Gastrocnemius medialis (tissue), 4 donors: ENCODE measurements at regions not wholly inside any gene's neighbourhood (a gene's known extent, or its start where the extent isn't known, plus 50 kb on each side); places are given as distances from the start of the nearest gene placed in this dataset.

Experiments
- ATAC-seq, 2 donors: fragments of 150-250 bp; one replicate each; pipeline ENCODE4 v1.9.1; 2016
- DNase-seq, 2 donors: peaks; one replicate each; pipeline ENCODE4 v3.0.0-alpha.2; 2019
- H3K27ac ChIP-seq, 4 donors: fragments of 200-600 bp; sonication (generic); 1 replicate in 1 of 4; 2 replicates in 3 of 4; pipeline ENCODE4 v1.5.1; 2016 to 2018; ENCODE audit warnings: mild to moderate bottlenecking in 2 of 4, moderate library complexity in 1 of 4
- H3K27me3 ChIP-seq, 3 donors: fragments of 200-600 bp; sonication (generic) in 2 of 3; 1 replicate in 1 of 3; 2 replicates in 2 of 3; pipeline versions ENCODE4 v1.5.1 to v1.6.0; 2016 to 2019; ENCODE audit warnings: mild to moderate bottlenecking in 1 of 3, moderate library complexity in 1 of 3
- H3K36me3 ChIP-seq, 2 donors: fragments of 200-600 bp; sonication (generic) in 1 of 2; one replicate each; pipeline ENCODE4 v1.5.1; 2017 to 2018
- H3K4me1 ChIP-seq, 2 donors: fragments of 200-600 bp; sonication (generic) in 1 of 2; one replicate each; pipeline ENCODE4 v1.5.1; 2016 to 2017; ENCODE audit warnings: mild to moderate bottlenecking in 2 of 2
- H3K4me3 ChIP-seq, 4 donors: fragments of 200-600 bp; sonication (generic) in 3 of 4; 1 replicate in 1 of 4; 2 replicates in 3 of 4; pipeline ENCODE4 v1.5.1; 2016 to 2019; ENCODE audit warnings: mild to moderate bottlenecking in 2 of 4
- H3K9me3 ChIP-seq, 3 donors: fragments of 200-600 bp; sonication (generic) in 2 of 3; 1 replicate in 1 of 3; 2 replicates in 2 of 3; pipeline ENCODE4 v1.5.1; 2016 to 2019
- CTCF ChIP-seq, 5 experiments: fragments of 450-650 bp in 3 of 5; fragments of 200-600 bp in 2 of 5; sonication (generic) in 2 of 5; IDR thresholded peaks in 4 of 5; conservative IDR thresholded peaks in 1 of 5; 1 replicate in 4 of 5; 2 replicates in 1 of 5; pipeline ENCODE4 v1.5.1; 2016 to 2019; ENCODE audit warnings: antibody characterized with exemption in 5 of 5, mild to moderate bottlenecking in 3 of 5, moderate library complexity in 3 of 5
- POLR2A ChIP-seq, 2 donors: fragments of 450-650 bp; IDR thresholded peaks; one replicate each; pipeline ENCODE4 v1.6.1; 2017; ENCODE audit warnings: antibody characterized with exemption in 2 of 2, mild to moderate bottlenecking in 2 of 2, moderate library complexity in 2 of 2
- in situ Hi-C, 4 donors: fragments of 200-750 bp; cut with MboI; loops; one replicate each; pipeline versions ENCODE4 v1.15.0 to v1.8.0; 2017; ENCODE audit warnings: low sequenced_read_pairs in 4 of 4
- intact Hi-C: fragments of 100-400 bp; cut with DNase I; formaldehyde crosslinking; loops from one replicate; pipeline ENCODE4 v1.15.1; 2023; ENCODE audit warnings: low total_unique reads

- H3K9me3 ChIP-seq: no peaks in the 10 kb centered on the region
- DNase-seq: no peak
- H3K4me3 ChIP-seq: no peak overlapping the region
- H3K27me3 ChIP-seq: no peaks in the 10 kb centered on the region
- no peak for TF ChIP-seq CTCF (IDR thresholded peaks at IDR 0.05 in 4 of 5, conservative IDR thresholded peaks at IDR 0.05 in 1 of 5)
- TF ChIP-seq POLR2A (IDR thresholded peaks at IDR 0.05): no peak
- H3K27ac ChIP-seq: no peak overlapping the region
- no peak for ATAC-seq
- in situ Hi-C loops: no loop called here
- peaks cover 7 to 10% of the 10 kb centered on the region in 2 donors for H3K4me1 ChIP-seq
- no peaks in the 10 kb centered on the region for H3K36me3 ChIP-seq
- intact Hi-C loops: no loop called here
These were observed 63.0 kb upstream of the ZBED5 start for GRCh38 chr11:10920875-10921274.

DNA sequence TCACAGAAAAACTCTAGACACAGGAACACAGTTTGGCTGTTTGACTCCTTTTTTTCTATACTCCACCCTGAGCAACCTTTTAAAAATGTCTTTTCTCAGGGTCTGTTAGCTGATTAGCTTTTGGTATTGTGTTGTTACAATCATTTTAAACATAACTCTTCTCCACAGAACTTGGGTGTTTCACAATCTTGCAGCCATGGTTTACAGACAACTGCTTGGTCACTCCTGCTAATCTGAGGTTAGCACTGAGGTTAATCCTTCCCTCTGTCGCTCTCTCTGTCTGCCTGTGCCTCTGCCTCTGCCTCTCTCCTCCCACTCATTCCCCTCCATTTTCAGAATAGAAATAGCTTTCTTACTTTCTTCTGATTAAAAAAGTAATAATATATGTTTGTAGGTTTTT, 62.4 kb upstream of the ZBED5 start:
- DNase-seq (no peak), ATAC-seq (no peak)
- Histone ChIP-seq H3K27ac (no peak overlapping the region), H3K4me3 (no peak overlapping the region), H3K27me3 (no peaks in the 10 kb centered on the region), H3K4me1 (peaks cover 1 to 4% of the 10 kb centered on the region in 2 donors), H3K9me3 (no peaks in the 10 kb centered on the region), H3K36me3 (no peaks in the 10 kb centered on the region)
- in situ Hi-C loops: no loop called here
- no peak for TF ChIP-seq CTCF (IDR thresholded peaks at IDR 0.05 in 4 of 5, conservative IDR thresholded peaks at IDR 0.05 in 1 of 5)
- no peak for TF ChIP-seq POLR2A (IDR thresholded peaks at IDR 0.05)
- intact Hi-C loops: no loop called here

DNA sequence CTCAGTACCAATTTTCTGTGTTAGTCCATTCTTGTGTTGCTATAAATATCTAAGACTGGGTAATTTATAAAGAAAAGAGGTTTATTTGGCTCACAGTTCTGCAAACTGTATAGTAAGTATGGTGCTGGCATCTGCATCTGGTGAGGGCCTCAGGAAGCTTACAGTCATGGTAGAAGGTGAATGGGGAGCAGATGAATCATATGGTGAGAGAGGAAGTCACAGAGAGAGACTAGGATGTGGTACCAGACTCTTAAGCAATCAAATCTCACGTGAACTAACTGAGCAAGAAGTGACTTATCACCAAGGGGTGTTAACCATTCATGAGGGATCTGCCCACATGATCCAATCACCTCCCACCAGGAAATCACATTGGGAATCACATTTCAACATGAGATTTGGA, 60.8 kb upstream of the ZBED5 start:
- no peak for ATAC-seq
- intact Hi-C loops: no loop called here
- no peaks in the 10 kb centered on the region for H3K27me3 ChIP-seq
- no peaks in the 10 kb centered on the region for H3K9me3 ChIP-seq
- no peaks in the 10 kb centered on the region for H3K4me1 ChIP-seq
- no peak for DNase-seq
- TF ChIP-seq POLR2A (IDR thresholded peaks at IDR 0.05) (no peak), CTCF (IDR thresholded peaks at IDR 0.05 in 4 of 5, conservative IDR thresholded peaks at IDR 0.05 in 1 of 5) (no peak)
- no peaks in the 10 kb centered on the region for H3K36me3 ChIP-seq
- in situ Hi-C loops: no loop called here
- no peak overlapping the region for H3K4me3 ChIP-seq
- no peak overlapping the region for H3K27ac ChIP-seq

DNA sequence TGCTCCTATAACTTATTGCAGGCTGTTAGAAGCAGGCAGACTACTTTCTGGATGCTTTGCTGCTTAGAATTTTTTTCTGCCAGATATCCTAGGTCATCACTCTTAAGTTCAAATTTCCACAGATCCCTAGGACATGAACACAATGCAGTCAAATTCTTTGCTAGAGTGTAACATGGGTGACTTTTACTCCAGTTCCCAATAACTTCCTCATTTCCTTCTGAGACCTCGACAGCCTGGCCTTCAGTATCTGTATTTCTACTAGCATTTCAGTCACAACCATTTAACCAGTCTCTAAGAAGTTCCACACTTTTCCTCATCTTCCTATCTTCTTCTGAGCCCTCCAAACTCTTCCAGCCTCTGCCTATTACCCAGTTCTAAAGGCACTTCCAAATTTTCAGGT, 60.4 kb upstream of the ZBED5 start:
- DNase-seq (no peak), ATAC-seq (no peak)
- Histone ChIP-seq H3K27me3 (no peaks in the 10 kb centered on the region), H3K27ac (no peak overlapping the region), H3K4me1 (peaks cover 0 to 3% of the 10 kb centered on the region in 2 donors), H3K9me3 (no peaks in the 10 kb centered on the region), H3K4me3 (no peak overlapping the region), H3K36me3 (no peaks in the 10 kb centered on the region)
- TF ChIP-seq POLR2A (IDR thresholded peaks at IDR 0.05) (no peak), CTCF (IDR thresholded peaks at IDR 0.05 in 4 of 5, conservative IDR thresholded peaks at IDR 0.05 in 1 of 5) (no peak)
- intact Hi-C loops (no loop called here), in situ Hi-C loops (no loop called here)

DNA sequence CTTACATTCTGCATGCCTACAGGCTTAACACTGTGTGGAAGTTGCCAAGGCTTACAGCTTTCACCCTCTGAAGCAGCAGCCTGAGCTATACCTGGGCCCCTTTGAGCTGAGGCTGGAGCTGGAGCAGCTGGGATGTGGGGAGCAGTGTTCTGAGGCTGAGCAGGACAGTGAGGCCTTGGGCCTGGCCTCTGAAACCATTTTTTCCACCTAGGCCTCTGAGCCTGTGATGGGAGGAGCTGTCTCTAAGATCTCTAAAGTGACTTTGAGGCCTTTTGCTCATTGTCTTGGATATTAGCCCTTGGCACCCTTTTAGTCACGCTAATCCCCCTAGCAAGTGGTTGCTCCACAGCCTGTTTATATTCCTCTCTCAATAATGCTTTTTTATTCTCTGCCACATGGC, 59.9 kb upstream of the ZBED5 start:
- H3K4me1 ChIP-seq: peaks cover 0 to 7% of the 10 kb centered on the region in 2 donors
- intact Hi-C loops (no loop called here), in situ Hi-C loops (no loop called here)
- ATAC-seq (no peak), DNase-seq (no peak)
- no peak overlapping the region for H3K4me3 ChIP-seq
- no peaks in the 10 kb centered on the region for H3K9me3 ChIP-seq
- no peak overlapping the region for H3K27ac ChIP-seq
- H3K36me3 ChIP-seq: no peaks in the 10 kb centered on the region
- no peak for TF ChIP-seq POLR2A (IDR thresholded peaks at IDR 0.05)
- TF ChIP-seq CTCF (IDR thresholded peaks at IDR 0.05 in 4 of 5, conservative IDR thresholded peaks at IDR 0.05 in 1 of 5): no peak
- no peaks in the 10 kb centered on the region for H3K27me3 ChIP-seq
